CD1c-positive myeloid dendritic cell (primary cell): ENCODE measurements at regions not wholly inside any gene's neighbourhood (a gene's known extent, or its start where the extent isn't known, plus 50 kb on each side); places are given as distances from the start of the nearest gene placed in this dataset.

ENCODE experiments used
- DNase-seq: peaks from one replicate; pipeline ENCODE4 v3.0.0-alpha.2; 2016; ENCODE audit errors: extremely low spot score

- DNase-seq = no peak
Measured at GRCh38 chr15:95598251-95598855, 732.1 kb upstream of the NR2F2 start.

GRCh38 chr15:95600367-95600766 is 730.1 kb upstream of the NR2F2 start:
- DNase-seq = no peak

DNA sequence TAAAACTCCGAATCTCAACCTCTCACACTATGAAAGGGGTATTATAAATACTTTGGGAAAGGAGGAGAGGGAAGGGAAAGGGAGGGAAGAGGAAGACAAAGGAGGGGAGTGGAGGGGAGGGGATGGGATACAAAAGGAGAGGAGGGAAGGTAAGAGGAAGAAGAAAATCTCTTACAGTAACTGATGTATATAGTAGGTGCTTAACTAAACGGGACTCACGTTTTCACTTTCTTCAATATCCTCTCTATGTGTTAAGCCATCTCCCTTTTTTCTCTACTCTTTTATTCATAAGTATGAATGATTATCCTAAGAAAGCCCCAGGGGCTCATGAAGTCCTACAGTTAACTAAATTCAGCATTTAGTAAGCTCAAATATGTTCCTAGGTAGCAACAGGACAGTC is 729.6 kb upstream of the NR2F2 start:
- DNase-seq = no peak

GRCh38 chr15:95601525-95601924 is 729.0 kb upstream of the NR2F2 start:
- DNase-seq = no peak

- DNase-seq = no peak
Measured at GRCh38 chr15:95603802-95604201, 726.7 kb upstream of the NR2F2 start.

GRCh38 chr15:95604634-95605036 is 725.9 kb upstream of the NR2F2 start:
- DNase-seq = no peak

GRCh38 chr15:95605098-95605497 is 725.4 kb upstream of the NR2F2 start:
- DNase-seq = no peak

- no peak for DNase-seq
Measured at GRCh38 chr15:95606551-95606950, 723.9 kb upstream of the NR2F2 start.

DNA sequence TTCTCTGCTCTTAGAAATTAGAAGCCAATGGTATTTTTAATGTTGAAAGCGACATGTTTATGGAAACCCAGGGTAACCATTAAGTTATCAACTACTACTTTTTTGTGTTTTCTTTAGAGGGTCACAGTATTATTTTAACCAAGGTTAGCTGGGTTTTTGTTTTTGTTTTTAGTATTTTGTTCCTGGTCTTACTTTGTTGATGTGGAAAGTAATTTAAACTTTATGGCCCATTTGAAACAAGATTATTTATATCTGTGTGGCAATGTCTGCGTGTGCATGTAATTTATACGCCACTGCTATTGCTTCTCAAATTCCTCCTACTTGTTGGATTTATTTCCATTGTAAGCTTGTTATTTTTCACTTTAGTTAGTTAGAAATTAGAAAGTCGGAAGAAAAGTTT is 722.1 kb upstream of the NR2F2 start:
- DNase-seq = no peak

- DNase-seq = no peak
Measured at GRCh38 chr15:95609096-95609495, 721.4 kb upstream of the NR2F2 start.

DNA sequence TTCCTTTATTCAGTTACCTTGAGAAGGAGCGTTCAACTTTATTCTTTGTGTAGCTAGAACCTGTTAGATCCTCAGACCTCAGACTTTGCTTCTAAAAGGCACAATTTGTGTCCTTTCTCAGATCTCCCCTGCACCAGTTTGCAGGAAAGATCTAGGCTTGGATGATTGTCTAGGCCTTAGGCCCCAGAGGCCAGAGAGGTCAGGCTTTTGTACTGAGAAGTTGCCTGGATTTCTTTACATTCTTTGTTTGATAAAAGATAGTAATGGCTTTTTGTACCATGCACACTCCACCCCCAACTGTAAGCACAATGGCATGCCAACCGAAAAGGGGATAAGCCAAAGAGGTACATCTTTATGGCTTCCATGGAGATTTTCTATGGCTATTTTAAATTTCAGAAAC is 719.6 kb upstream of the NR2F2 start:
- DNase-seq = no peak

- no peak for DNase-seq
Measured at GRCh38 chr15:95615436-95615835, 715.1 kb upstream of the NR2F2 start.

DNA sequence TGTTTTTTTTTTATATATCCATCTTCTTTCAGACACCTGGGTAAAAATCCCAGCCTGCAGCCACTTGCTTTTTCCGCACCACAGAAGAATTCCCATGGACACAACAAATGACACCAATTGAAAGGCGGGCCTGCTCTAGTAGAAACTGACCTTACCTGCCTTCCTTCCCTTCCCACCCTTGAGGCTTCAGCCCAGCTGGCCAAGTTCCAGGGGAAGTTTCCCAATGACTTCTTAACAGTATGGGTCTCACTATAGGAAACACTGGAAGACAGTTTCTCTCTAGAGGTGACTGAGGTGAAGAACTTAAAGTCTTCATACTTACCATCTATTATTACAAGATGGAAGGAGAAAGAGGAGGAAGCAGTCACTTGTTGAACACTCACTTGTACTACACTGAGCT is 714.2 kb upstream of the NR2F2 start:
- DNase-seq = no peak

- no peak for DNase-seq
Measured at GRCh38 chr15:95620934-95621579, 709.4 kb upstream of the NR2F2 start.

DNA sequence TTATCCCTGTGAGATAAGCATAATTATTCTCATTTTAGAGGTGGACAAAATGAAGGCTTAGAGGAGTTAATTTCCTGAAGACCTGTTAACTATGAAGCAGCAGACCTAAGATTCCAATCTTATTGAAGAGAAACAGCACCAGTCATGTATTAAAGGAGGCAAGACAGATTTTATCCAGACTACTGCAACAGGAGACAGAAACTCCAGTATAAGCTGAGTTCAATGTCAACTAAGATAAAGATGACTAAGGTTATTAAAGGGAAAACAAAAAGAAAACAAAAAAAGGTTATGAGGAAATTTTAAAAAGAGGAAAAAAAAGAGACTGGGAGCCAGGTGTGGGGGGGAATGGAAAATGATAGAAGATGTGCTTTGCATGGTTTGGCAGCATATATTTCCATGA is 707.7 kb upstream of the NR2F2 start:
- no peak for DNase-seq

GRCh38 chr15:95624100-95624499 is 706.4 kb upstream of the NR2F2 start:
- no peak for DNase-seq

GRCh38 chr15:95624616-95625361 is 705.7 kb upstream of the NR2F2 start:
- no peak for DNase-seq

DNA sequence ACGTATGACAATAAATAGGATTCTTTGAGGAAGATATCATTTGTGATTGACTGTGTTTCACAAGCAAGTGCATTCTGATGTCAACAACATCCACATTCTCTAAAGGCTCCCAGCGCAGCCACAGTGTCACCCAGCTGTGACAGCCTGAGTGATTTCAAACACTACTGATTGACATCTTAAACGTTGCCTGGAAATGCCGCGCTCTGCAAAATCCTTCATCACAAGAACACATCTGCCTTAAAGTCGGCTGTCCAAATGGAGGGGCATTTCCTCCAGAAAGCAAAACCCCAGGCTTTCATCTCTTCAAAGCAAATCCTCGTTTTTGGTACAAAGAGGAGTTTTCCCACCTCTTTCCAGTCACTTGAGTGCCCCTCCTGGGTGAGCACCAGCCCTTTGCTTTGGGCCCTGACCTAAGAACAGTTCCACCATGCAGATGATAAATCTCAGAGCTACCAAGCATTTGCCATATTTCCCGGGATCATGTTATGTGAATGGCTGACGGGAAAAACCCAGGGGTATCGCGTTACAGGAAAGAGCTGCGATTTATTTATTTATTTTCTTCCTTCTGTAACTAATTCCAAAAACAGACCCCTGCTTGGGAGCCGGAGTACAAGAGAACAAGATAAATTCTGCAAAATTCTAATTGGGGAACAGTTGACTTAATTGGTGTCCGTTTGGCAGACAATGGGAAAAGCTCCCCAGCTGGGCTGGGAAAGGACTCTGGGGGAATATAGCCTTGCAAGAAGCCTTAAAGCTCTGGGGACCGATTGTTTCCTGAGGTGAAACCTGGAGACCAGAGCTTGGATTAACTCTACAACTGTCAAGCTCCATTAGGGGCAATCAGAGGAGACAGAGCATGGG is 703.8 kb upstream of the NR2F2 start:
- DNase-seq = no peak

DNA sequence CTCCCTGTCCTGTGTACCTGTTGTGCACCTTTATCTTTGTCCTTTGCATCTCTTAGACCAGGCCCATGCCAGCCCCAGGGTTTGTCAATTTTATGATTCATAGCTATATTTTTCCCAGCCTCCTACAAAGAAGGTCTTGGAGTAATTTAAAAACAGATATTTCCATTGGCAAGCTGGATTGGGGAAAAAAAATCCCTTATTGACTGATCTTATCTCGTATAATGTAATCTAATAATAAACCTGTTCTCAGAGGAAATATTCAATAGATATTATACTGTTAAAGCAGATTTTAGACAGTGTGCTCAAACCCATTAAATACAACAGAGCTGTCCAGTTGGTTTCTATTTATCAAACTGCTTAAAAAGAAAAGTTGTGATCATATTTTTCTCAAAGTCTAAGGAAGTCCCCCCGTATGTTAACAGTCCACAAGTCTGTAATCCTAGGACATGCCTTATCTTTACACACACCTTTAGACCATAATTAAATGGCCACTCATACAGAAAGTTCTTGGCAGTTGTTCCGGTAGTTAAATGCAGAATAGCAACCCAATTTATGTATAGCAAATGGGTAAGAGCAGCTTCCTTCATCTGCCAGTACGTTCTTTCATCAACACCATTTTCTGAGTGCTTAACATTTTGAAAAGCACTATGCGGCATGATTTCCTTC is 700.9 kb upstream of the NR2F2 start:
- DNase-seq = no peak

GRCh38 chr15:95630683-95631082 is 699.8 kb upstream of the NR2F2 start:
- DNase-seq = no peak

DNA sequence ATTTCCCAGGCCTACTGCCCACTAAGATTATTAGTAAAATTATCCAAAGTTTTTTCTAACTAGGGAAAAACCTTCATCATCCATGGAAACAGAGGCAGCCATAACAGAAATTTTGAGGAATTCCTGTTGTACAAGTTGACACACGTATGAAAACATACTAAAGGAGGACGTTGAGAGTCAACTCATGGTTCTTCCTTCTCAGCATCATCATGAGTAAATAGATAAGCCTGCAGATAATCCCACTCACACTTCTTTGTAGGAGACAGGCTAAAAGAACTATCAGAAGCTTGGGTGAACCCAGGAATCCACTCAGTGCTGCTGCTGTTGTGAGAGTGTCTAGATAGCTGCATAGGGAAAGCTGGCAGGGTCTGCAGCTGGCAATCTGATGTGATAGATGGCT is 694.8 kb upstream of the NR2F2 start:
- DNase-seq = no peak

DNA sequence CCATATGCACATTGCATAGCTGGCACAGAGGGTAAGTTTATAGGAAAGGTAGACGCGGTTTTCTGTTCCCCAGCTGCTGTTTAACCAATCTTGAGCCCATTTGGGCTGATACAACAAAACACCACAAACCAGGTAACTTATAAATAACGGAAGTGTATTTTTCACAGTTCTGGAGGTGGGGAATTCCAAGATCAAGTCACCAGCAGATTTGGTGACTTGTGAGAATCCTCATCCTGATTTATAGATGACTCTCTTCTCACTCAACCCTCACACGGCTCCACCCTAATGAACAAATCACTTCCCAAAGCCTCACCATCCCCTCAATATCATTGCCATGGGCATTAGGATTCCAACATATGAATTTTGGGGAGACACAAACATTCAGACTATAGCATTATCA is 694.4 kb upstream of the NR2F2 start:
- DNase-seq = no peak
